Posterior vena cava (tissue), 2 donors: ENCODE measurements at regions not wholly inside any gene's neighbourhood (a gene's known extent, or its start where the extent isn't known, plus 50 kb on each side); places are given as distances from the start of the nearest gene placed in this dataset.

Source experiments
- DNase-seq: peaks from one replicate; pipeline ENCODE4 v3.0.0-alpha.2; 2020; ENCODE audit warnings: low spot score
- intact Hi-C, 2 donors: fragments of 100-400 bp; cut with DNase I; formaldehyde crosslinking; loops; one replicate each; pipeline versions ENCODE4 v1.14.1 to v1.14.2; 2022 to 2023
- donor health status: DM: yes; HTN: yes; CAD: no.
- donor health status: DM: yes; HTN: yes; CAD: no.

- DNase-seq: no peak
- intact Hi-C loops: no loop called here
Measured at GRCh38 chr3:67781871-67782270, 127.5 kb upstream of the SUCLG2 start.

GRCh38 chr3:67781218-67781617 lies 126.8 kb upstream of the SUCLG2 start:
- intact Hi-C loops: no loop called here
- peak; percentile 71 for DNase-seq

- DNase-seq: no peak
- intact Hi-C loops: no loop called here
Measured at GRCh38 chr3:67774676-67775075, 120.3 kb upstream of the SUCLG2 start.

- intact Hi-C loops: no loop called here
- DNase-seq: no peak
Measured at GRCh38 chr3:67765575-67765974, 111.2 kb upstream of the SUCLG2 start.

- intact Hi-C loops: no loop called here
Measured at GRCh38 chr3:67745296-67745695, 90.9 kb upstream of the SUCLG2 start.

GRCh38 chr3:67744699-67745098 lies 90.3 kb upstream of the SUCLG2 start:
- intact Hi-C loops: no loop called here
- no peak for DNase-seq

More at GRCh38 chr3:67745296-67745695, 90.9 kb upstream of the SUCLG2 start:
- DNase-seq: no peak

- no peak for DNase-seq
- intact Hi-C loops: no loop called here
Measured at GRCh38 chr3:67739851-67740250, 85.4 kb upstream of the SUCLG2 start.

GRCh38 chr3:67737906-67738865 lies 83.8 kb upstream of the SUCLG2 start:
- no peak for DNase-seq
- intact Hi-C loops: no loop called here

GRCh38 chr3:67737140-67737539 lies 82.7 kb upstream of the SUCLG2 start:
- intact Hi-C loops: no loop called here
- no peak for DNase-seq

GRCh38 chr3:67733269-67733950 lies 79.0 kb upstream of the SUCLG2 start:
- no peak for DNase-seq
- intact Hi-C loops: no loop called here

GRCh38 chr3:67724434-67724833 lies 70.0 kb upstream of the SUCLG2 start:
- no peak for DNase-seq
- intact Hi-C loops: no loop called here

GRCh38 chr3:67723863-67724262 lies 69.5 kb upstream of the SUCLG2 start:
- intact Hi-C loops: no loop called here
- DNase-seq: no peak

- intact Hi-C loops: no loop called here
- no peak for DNase-seq
Measured at GRCh38 chr3:67719333-67719732, 64.9 kb upstream of the SUCLG2 start.

GRCh38 chr3:67715971-67716370 lies 61.6 kb upstream of the SUCLG2 start:
- intact Hi-C loops: no loop called here
- DNase-seq: no peak

- no peak for DNase-seq
- intact Hi-C loops: no loop called here
Measured at GRCh38 chr3:67713764-67714469, 59.5 kb upstream of the SUCLG2 start.

GRCh38 chr3:67712259-67712658 lies 57.8 kb upstream of the SUCLG2 start:
- no peak for DNase-seq
- intact Hi-C loops: no loop called here

GRCh38 chr3:67710396-67710795 lies 56.0 kb upstream of the SUCLG2 start:
- no peak for DNase-seq
- intact Hi-C loops: no loop called here

- intact Hi-C loops: no loop called here
- no peak for DNase-seq
Measured at GRCh38 chr3:67706934-67707333, 52.5 kb upstream of the SUCLG2 start.

- DNase-seq: no peak
- intact Hi-C loops: no loop called here
Measured at GRCh38 chr3:67704322-67704721, 49.9 kb upstream of the SUCLG2 start.
